Inflammatory macrophage treated with lipopolysaccharide for 4 hours (primary cell): ENCODE measurements at regions not wholly inside any gene's neighbourhood (a gene's known extent, or its start where the extent isn't known, plus 50 kb on each side); places are given as distances from the start of the nearest gene placed in this dataset.
"Not testable (repeated sequence)": the region's sequence is repeated elsewhere in the genome, so short reads cannot be mapped to it uniquely, and the experiment has no call there.

Experiments used
- DNase-seq: peaks from one replicate; pipeline ENCODE4 v3.0.0-alpha.2; 2020

DNA sequence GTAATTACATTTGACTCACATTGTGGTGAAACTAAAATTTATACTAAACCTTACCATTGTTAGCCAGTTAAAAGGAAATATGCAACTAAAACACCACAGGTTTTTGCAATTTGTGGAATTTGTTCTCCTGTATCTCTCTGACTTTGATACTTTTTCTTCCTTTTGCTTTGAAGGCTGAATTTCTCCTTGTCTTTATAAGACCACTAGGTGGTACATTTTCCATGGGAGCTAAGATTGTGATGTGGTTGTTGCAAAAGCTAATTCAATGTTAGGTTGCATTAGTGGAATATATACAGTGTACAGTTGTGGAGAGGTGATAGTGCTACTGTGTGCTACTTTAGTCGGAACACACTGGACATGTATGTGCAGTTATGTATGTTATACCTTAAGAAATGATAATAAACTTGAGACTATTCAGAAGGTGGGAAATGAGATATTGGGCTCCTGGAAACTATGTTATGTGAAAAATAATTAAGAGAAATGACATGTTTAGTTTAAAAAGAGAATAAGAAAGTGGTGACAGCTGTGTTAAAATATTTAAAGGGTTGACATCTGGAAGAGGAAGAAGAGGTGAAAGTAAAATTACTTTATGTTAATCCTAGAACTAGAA, 70.3 kb downstream of the ARL9 start:
- peak; percentile 42 for DNase-seq

DNA sequence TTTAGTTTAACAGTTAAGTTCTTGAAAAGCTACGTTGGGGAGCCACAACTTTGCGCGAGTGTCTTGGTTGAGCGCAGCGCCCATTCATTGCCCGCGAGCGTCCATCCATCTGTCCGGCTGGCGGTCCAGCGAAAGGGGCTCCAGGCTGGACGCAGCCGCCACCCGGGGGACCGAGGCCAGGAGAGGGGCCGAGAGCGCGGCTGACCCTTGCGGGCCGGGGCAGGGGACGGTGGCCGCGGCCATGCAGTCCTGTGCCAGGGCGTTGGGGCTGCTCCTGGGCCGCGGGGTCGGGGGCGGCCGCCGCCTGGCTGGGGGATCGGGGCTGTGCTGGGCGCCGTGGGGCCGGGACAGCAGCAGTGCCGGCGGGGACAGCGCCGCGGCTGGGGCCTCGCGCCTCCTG, 86.8 kb downstream of the ARL9 start:
- DNase-seq = not testable (repeated sequence)
